SKM-1 treated with dmso at 0.1 percent for 144 hours (cell line): ENCODE measurements at regions not wholly inside any gene's neighbourhood (a gene's known extent, or its start where the extent isn't known, plus 50 kb on each side); places are given as distances from the start of the nearest gene placed in this dataset.

Experiments
- DNase-seq: peaks from one replicate; lab custom pipeline; 2025; ENCODE audit not compliant: unreplicated experiment; lab: John Stamatoyannopoulos, UW

GRCh38 chr20:24378661-24379483, 90.6 kb upstream of the SYNDIG1 start:
- DNase-seq: no peak

- no peak for DNase-seq
Observed at GRCh38 chr20:24376311-24377099, 92.9 kb upstream of the SYNDIG1 start.

- DNase-seq: no peak
Observed at GRCh38 chr20:24373372-24373771, 96.1 kb upstream of the SYNDIG1 start.

- DNase-seq: no peak
Observed at GRCh38 chr20:24370911-24371695, 98.3 kb upstream of the SYNDIG1 start.

- DNase-seq: no peak
Observed at GRCh38 chr20:24370249-24370648, 99.2 kb upstream of the SYNDIG1 start.

- DNase-seq: no peak
Observed at GRCh38 chr20:24368253-24368652, 101.2 kb upstream of the SYNDIG1 start.

- DNase-seq: no peak
Observed at GRCh38 chr20:24366336-24367004, 103.0 kb upstream of the SYNDIG1 start.

- DNase-seq: no peak
Observed at GRCh38 chr20:24365670-24366069, 103.8 kb upstream of the SYNDIG1 start.

GRCh38 chr20:24364482-24364881, 104.9 kb upstream of the SYNDIG1 start:
- no peak for DNase-seq

- no peak for DNase-seq
Observed at GRCh38 chr20:24363031-24363430, 106.4 kb upstream of the SYNDIG1 start.

GRCh38 chr20:24362080-24362479, 107.3 kb upstream of the SYNDIG1 start:
- no peak for DNase-seq

GRCh38 chr20:24361541-24361940, 107.9 kb upstream of the SYNDIG1 start:
- no peak for DNase-seq

- no peak for DNase-seq
Observed at GRCh38 chr20:24360531-24360930, 108.9 kb upstream of the SYNDIG1 start.

- no peak for DNase-seq
Observed at GRCh38 chr20:24359321-24360027, 110.0 kb upstream of the SYNDIG1 start.

- no peak for DNase-seq
Observed at GRCh38 chr20:24357931-24358330, 111.5 kb upstream of the SYNDIG1 start.

GRCh38 chr20:24357177-24357576, 112.3 kb upstream of the SYNDIG1 start:
- no peak for DNase-seq

- DNase-seq: no peak
Observed at GRCh38 chr20:24353135-24353690, 116.2 kb upstream of the SYNDIG1 start.

- no peak for DNase-seq
Observed at GRCh38 chr20:24350923-24351368, 118.5 kb upstream of the SYNDIG1 start.

GRCh38 chr20:24341781-24342180, 127.6 kb upstream of the SYNDIG1 start:
- DNase-seq: no peak

- DNase-seq: no peak
Observed at GRCh38 chr20:24340933-24341332, 128.5 kb upstream of the SYNDIG1 start.
